ENCODE measurements at regions not wholly inside any gene's neighbourhood (a gene's known extent, or its start where the extent isn't known, plus 50 kb on each side); places are given as distances from the start of the nearest gene placed in this dataset.
"Not testable (repeated sequence)": the region's sequence is repeated elsewhere in the genome, so short reads cannot be mapped to it uniquely, and the experiment has no call there.

- TF ChIP-seq CTCF (IDR thresholded peaks at IDR 0.05 in 4 of 5, conservative IDR thresholded peaks at IDR 0.05 in 1 of 5); POLR2A (IDR thresholded peaks at IDR 0.05): not testable (repeated sequence)
Measured at GRCh38 chr7:138366137-138366536, 93.9 kb upstream of the TRIM24 start.
